ENCODE measurements at regions not wholly inside any gene's neighbourhood (a gene's known extent, or its start where the extent isn't known, plus 50 kb on each side); places are given as distances from the start of the nearest gene placed in this dataset.

GRCh38 chr1:103211073-103211472, 102.8 kb upstream of the COL11A1 start:
- TF ChIP-seq CTCF (IDR thresholded peaks at IDR 0.05; ENCODE audit: low read depth, low read length, missing control alignments): no peak
- DNase-seq (ENCODE audit: extremely low read depth, low read depth): no peak
- H3K4me3 ChIP-seq (replicated peaks; ENCODE audit: low read depth, low read length): no peak overlapping the region

GRCh38 chr1:103208844-103209243, 100.5 kb upstream of the COL11A1 start:
- TF ChIP-seq CTCF (IDR thresholded peaks at IDR 0.05; ENCODE audit: low read depth, low read length, missing control alignments): no peak
- H3K4me3 ChIP-seq (replicated peaks; ENCODE audit: low read depth, low read length): no peak overlapping the region
- no peak for DNase-seq (ENCODE audit: extremely low read depth, low read depth)

- H3K4me3 ChIP-seq (replicated peaks; ENCODE audit: low read depth, low read length): no peak overlapping the region
- no peak for DNase-seq (ENCODE audit: extremely low read depth, low read depth)
- no peak for TF ChIP-seq CTCF (IDR thresholded peaks at IDR 0.05; ENCODE audit: low read depth, low read length, missing control alignments)
These were observed 90.7 kb upstream of the COL11A1 start for GRCh38 chr1:103199001-103199400.

GRCh38 chr1:103198076-103198475, 89.8 kb upstream of the COL11A1 start:
- no peak for TF ChIP-seq CTCF (IDR thresholded peaks at IDR 0.05; ENCODE audit: low read depth, low read length, missing control alignments)
- DNase-seq (ENCODE audit: extremely low read depth, low read depth): no peak
- no peak overlapping the region for H3K4me3 ChIP-seq (replicated peaks; ENCODE audit: low read depth, low read length)

DNA sequence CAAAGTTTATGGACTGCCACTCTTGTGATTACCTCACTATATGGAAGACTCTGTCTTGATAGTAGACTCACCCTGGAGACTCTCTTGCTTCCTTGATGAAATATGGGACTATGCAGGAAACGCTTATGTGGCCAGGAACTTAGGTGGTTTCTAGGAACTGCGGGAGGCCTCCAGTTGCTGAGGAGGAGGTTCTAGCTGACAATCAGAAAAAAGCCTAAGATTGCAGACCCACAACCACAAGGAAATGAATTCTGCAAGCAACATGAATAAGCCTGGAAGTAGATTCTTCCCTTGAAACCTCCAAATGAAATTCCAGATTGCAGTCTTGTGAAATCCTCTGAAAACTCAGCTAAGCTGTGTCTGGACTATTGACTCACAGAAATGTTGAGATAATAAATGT, 88.9 kb upstream of the COL11A1 start:
- TF ChIP-seq CTCF (IDR thresholded peaks at IDR 0.05; ENCODE audit: low read depth, low read length, missing control alignments): no peak
- DNase-seq (ENCODE audit: extremely low read depth, low read depth): no peak

DNA sequence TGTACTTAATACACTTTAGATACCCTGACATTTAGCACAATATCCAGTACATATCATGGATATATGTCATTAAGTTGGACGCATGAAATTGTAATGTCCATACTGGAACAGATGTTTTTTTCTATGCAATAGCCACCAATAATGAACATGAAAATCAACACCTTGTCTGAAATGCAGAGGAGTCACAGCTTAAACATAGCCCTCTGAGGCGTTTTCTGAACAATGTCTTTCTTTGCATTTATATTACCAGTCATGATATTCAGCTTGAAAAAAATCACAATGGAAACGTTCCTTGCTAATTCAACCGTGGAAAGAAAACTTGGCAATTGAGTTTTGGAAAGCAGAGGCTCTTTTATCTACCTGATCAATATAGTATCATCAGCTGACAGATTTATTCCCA, 86.7 kb upstream of the COL11A1 start:
- no peak overlapping the region for H3K4me3 ChIP-seq (replicated peaks; ENCODE audit: low read depth, low read length)
- no peak for TF ChIP-seq CTCF (IDR thresholded peaks at IDR 0.05; ENCODE audit: low read depth, low read length, missing control alignments)
- no peak for DNase-seq (ENCODE audit: extremely low read depth, low read depth)

More for the DNA sequence above, 88.9 kb upstream of the COL11A1 start:
- no peak overlapping the region for H3K4me3 ChIP-seq (replicated peaks; ENCODE audit: low read depth, low read length)

GRCh38 chr1:103194060-103194459, 85.7 kb upstream of the COL11A1 start:
- no peak overlapping the region for H3K4me3 ChIP-seq (replicated peaks; ENCODE audit: low read depth, low read length)
- no peak for TF ChIP-seq CTCF (IDR thresholded peaks at IDR 0.05; ENCODE audit: low read depth, low read length, missing control alignments)
- DNase-seq (ENCODE audit: extremely low read depth, low read depth): no peak

Measured in HFF-Myc (cell line).